BLaER1 treated with 17β-estradiol and CSF1 and Interleukin-3, amounts not matched to agents 10 nM and 100 nM (cell line): ENCODE measurements at regions not wholly inside any gene's neighbourhood (a gene's known extent, or its start where the extent isn't known, plus 50 kb on each side); places are given as distances from the start of the nearest gene placed in this dataset.

Experiments
- H3K27ac ChIP-seq, 11 experiments: shearing (Covaris generic); formaldehyde crosslinking; 2 replicates each; pipeline ENCODE4 v1.8.1; 2022
- H3K27me3 ChIP-seq, 11 experiments: shearing (Covaris generic); formaldehyde crosslinking; 2 replicates each; pipeline ENCODE4 v1.8.1; 2022
- H3K36me3 ChIP-seq, 11 experiments: shearing (Covaris generic); formaldehyde crosslinking; 2 replicates each; pipeline ENCODE4 v1.8.1; 2022
- H3K4me1 ChIP-seq, 10 experiments: shearing (Covaris generic); formaldehyde crosslinking; 2 replicates each; pipeline ENCODE4 v1.8.1; 2022
- H3K4me2 ChIP-seq, 11 experiments: shearing (Covaris generic); formaldehyde crosslinking; 2 replicates each; pipeline ENCODE4 v1.8.1; 2022
- H3K4me3 ChIP-seq, 10 experiments: shearing (Covaris generic); formaldehyde crosslinking; 2 replicates each; pipeline ENCODE4 v1.8.1; 2022
- H3K9ac ChIP-seq, 11 experiments: shearing (Covaris generic); formaldehyde crosslinking; 2 replicates each; pipeline ENCODE4 v1.8.1; 2022
- H3K9me3 ChIP-seq, 11 experiments: shearing (Covaris generic); formaldehyde crosslinking; replicated peaks in 1 of 11; 2 replicates each; pipeline ENCODE4 v1.8.1; 2022
- H4K20me1 ChIP-seq, 11 experiments: shearing (Covaris generic); formaldehyde crosslinking; 2 replicates each; pipeline ENCODE4 v1.8.1; 2022
- Cebpa-rat ChIP-seq, 11 experiments: shearing (Covaris generic); IDR thresholded peaks; 2 replicates each; pipeline ENCODE4 v1.8.1; 2022

- TF ChIP-seq Cebpa-rat (IDR thresholded peaks at IDR 0.05), result no peak
- Histone ChIP-seq H3K27me3 (no peaks in the 10 kb centered on the region), H3K4me3 (no peak overlapping the region), H4K20me1 (no peaks in the 10 kb centered on the region), H3K27ac (no peak overlapping the region), H3K9ac (no peak overlapping the region), H3K9me3 (peaks cover 10 to 55% (median 45%) of the 10 kb centered on the region in 11 experiments; a peak in 21 of 22 replicates), H3K36me3 (peaks cover 0 to 4% (median 0%) of the 10 kb centered on the region in 11 experiments; a peak in 2 of 22 replicates), H3K4me2 (no peak overlapping the region), H3K4me1 (peaks cover 4 to 33% (median 8%) of the 10 kb centered on the region in 10 experiments)
Measured at GRCh38 chr10:123521556-123521955, 144.6 kb upstream of the GPR26 start.

DNA sequence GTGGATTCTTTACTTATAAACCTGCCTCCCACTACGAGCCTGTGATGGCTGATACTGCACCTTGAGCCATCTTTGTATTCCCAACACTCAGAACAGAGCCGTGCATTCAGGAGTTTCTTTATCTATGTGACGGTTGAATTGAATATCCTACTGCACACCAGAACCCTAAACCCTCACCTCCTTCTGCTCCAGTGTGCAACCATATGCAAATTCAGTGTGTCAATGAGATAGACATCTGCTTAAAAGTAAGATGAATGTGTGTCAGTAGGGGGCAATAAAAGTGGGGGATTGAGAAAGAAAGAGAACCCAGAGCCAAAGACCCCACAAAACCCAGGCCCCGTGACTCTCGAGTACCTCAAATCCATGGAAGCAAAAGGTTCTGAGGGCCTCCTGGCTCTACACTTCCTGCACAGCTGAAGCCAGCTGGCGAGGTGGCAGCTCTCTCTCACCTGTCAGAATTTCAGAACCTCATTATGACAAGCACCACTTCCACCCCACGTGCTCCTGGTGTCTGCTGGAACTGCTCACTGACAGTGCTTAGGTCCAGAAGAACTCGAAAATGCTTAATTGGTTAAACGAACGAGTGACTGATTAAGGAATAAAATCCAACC is 143.3 kb upstream of the GPR26 start:
- Histone ChIP-seq H4K20me1 (no peaks in the 10 kb centered on the region), H3K4me2 (no peak overlapping the region), H3K27ac (no peak overlapping the region), H3K4me1 (peaks cover 15 to 37% (median 18%) of the 10 kb centered on the region in 10 experiments), H3K36me3 (peaks cover 0 to 4% (median 0%) of the 10 kb centered on the region in 11 experiments; a peak in 2 of 22 replicates), H3K27me3 (no peaks in the 10 kb centered on the region), H3K9me3 (peaks cover 10 to 55% (median 45%) of the 10 kb centered on the region in 11 experiments; a peak in 21 of 22 replicates), H3K4me3 (no peak overlapping the region), H3K9ac (no peak overlapping the region)
- TF ChIP-seq Cebpa-rat (IDR thresholded peaks at IDR 0.05), result no peak

- Histone ChIP-seq H3K9me3 (peaks cover 10 to 57% (median 46%) of the 10 kb centered on the region in 11 experiments; a peak in 21 of 22 replicates), H3K27me3 (no peaks in the 10 kb centered on the region), H3K36me3 (peaks cover 0 to 4% (median 0%) of the 10 kb centered on the region in 11 experiments; a peak in 2 of 22 replicates), H3K9ac (no peak overlapping the region), H3K4me2 (no peak overlapping the region), H3K4me1 (peaks cover 12 to 33% (median 20%) of the 10 kb centered on the region in 10 experiments), H3K4me3 (no peak overlapping the region), H4K20me1 (no peaks in the 10 kb centered on the region), H3K27ac (no peak overlapping the region)
- TF ChIP-seq Cebpa-rat (IDR thresholded peaks at IDR 0.05), result no peak
Measured at GRCh38 chr10:123523833-123524232, 142.3 kb upstream of the GPR26 start.

DNA sequence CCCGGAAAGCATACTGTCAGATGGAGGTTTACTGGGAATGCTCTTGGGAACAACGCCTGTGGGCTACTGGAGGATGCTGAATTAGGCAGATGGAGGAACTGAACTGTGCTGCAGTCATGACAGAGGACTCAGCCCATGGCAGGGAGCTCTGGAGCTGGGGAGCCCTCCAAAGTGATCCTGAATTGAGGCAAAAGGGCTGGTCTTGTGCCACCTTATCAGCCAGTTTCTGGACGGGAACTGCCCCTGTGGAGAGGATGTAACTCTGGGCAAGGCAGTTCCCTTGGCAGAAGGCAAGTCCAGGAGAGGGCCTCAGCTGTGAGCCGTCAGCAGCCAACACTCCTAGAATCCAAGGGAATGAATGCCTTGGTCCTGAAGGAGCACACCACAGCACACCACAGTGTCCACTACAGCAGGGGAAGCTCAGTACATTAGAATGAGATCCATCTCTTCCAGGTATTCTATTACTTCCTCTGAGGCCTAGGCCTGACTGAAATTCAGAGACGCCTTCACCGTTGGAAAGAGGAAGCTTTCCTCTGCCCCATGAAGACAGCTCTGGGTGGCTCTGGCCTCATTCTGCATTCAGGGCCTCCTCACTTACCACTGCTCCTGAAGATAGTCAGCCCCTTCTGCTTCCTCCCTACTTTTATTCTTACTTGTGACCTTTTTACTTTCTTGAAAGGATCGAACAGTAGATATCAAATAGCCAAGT is 139.6 kb upstream of the GPR26 start:
- no peak for TF ChIP-seq Cebpa-rat (IDR thresholded peaks at IDR 0.05)
- Histone ChIP-seq H3K4me1 (peaks cover 19 to 46% (median 43%) of the 10 kb centered on the region in 10 experiments), H3K27me3 (no peaks in the 10 kb centered on the region), H3K4me3 (no peak overlapping the region), H3K9me3 (peaks cover 14 to 77% (median 56%) of the 10 kb centered on the region in 11 experiments), H3K4me2 (peak overlapping the region; percentile 5 to 53 (median 30); a peak in 18 of 22 replicates), H3K9ac (no peak overlapping the region), H3K27ac (no peak overlapping the region), H4K20me1 (no peaks in the 10 kb centered on the region), H3K36me3 (peaks cover 0 to 13% (median 2%) of the 10 kb centered on the region in 11 experiments; a peak in 8 of 22 replicates)

- no peaks in the 10 kb centered on the region for H3K27me3 ChIP-seq
- H3K9ac ChIP-seq, result no peak overlapping the region
- H3K4me3 ChIP-seq, result no peak overlapping the region
- H3K4me2 ChIP-seq, result peak overlapping the region; percentile 5 to 53 (median 30); a peak in 19 of 22 replicates
- peaks cover 16 to 77% (median 59%) of the 10 kb centered on the region in 11 experiments for H3K9me3 ChIP-seq
- TF ChIP-seq Cebpa-rat (IDR thresholded peaks at IDR 0.05), result no peak
- H3K4me1 ChIP-seq, result peaks cover 19 to 52% (median 45%) of the 10 kb centered on the region in 10 experiments
- no peak overlapping the region for H3K27ac ChIP-seq
- no peaks in the 10 kb centered on the region for H4K20me1 ChIP-seq
- peaks cover 0 to 16% (median 5%) of the 10 kb centered on the region in 11 experiments; a peak in 9 of 22 replicates for H3K36me3 ChIP-seq
Measured at GRCh38 chr10:123527151-123527550, 139.0 kb upstream of the GPR26 start.

DNA sequence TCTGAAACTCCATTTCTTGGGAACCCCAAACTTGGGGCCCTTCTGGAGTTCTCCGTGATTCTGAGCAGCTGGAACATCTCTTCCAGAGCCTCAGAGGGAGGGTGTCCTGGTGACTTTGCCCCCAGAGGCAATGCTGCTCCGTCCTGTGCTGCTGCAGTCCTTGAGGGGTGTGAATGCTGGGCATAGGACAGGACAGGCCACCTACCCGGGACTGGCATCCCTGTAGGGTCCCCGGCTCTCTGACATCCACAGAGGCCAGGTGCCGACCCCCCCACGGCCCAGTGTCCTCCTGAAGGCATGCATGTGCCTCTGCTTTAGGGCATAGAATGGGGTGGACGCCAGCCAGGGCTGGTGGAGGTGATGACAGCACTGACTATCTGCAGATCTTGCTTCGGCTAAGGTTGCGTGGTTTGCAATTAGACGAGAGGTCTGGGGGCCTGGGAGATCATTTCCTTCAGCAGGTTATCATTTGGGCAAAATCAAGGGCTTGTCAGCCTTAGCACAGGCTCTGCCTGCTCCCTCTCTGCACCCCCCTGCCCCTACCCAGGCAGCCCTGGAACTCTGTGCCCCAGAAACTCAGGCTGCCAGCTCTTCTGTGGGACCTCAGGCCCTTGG is 136.9 kb upstream of the GPR26 start:
- peak overlapping the region in 9 of 11 experiments; percentile 6 to 98 (median 39); a peak in 14 of 22 replicates for H3K4me2 ChIP-seq
- H3K27me3 ChIP-seq, result no peaks in the 10 kb centered on the region
- H3K4me1 ChIP-seq, result peaks cover 28 to 72% (median 63%) of the 10 kb centered on the region in 10 experiments
- H3K27ac ChIP-seq, result peak overlapping the region in 6 of 11 experiments; percentile 4 to 34 (median 22); a peak in 4 of 22 replicates
- no peak overlapping the region for H3K9ac ChIP-seq
- no peaks in the 10 kb centered on the region for H4K20me1 ChIP-seq
- H3K4me3 ChIP-seq, result no peak overlapping the region
- H3K9me3 ChIP-seq, result peaks cover 15 to 66% (median 47%) of the 10 kb centered on the region in 11 experiments
- peaks cover 0 to 16% (median 5%) of the 10 kb centered on the region in 11 experiments; a peak in 7 of 22 replicates for H3K36me3 ChIP-seq
- TF ChIP-seq Cebpa-rat (IDR thresholded peaks at IDR 0.05), result no peak

DNA sequence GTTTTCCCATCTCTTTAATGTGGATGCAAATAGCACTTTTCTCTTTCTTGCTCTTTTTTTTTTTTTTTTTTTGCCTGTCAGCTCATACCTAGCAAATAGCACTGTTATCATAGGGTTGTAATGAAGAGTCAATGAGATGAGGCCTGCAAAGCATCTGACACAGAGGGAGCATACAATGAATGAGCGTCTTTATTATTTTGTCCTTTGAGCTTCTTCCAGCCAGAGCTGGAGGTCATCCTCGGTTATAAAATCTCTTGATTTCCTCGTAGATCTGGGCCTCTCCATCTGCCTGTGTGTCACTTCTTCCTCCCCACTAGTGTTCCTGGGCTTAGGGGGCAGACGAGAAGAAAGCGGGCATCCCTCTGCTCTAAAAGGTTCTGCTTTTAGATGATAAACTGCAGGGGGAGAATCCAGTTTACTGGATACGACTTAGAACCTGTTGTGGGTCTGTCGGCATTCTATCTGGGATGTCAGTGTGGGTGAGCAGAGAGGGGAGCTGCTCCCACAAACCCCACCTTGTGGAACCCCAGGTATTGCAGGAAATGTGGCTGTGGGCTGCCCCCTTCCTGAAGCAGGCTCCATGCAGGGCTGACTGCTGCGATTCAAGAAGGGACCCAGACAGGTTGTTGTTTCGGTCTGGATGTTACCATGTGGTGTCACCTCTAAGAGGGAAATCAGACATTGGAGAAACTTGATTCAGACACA is 135.8 kb upstream of the GPR26 start:
- TF ChIP-seq Cebpa-rat (IDR thresholded peaks at IDR 0.05), result no peak
- H3K4me3 ChIP-seq, result peak overlapping the region in 1 of 10 experiments; percentile 3; a peak in 1 of 20 replicates
- peaks cover 0 to 16% (median 5%) of the 10 kb centered on the region in 11 experiments; a peak in 7 of 22 replicates for H3K36me3 ChIP-seq
- 0 out of 22 replicates have a peak overlapping the region, but pooled peaks of 1 of the 11 experiments have one; percentile 12 for H3K9ac ChIP-seq
- peaks cover 15 to 56% (median 37%) of the 10 kb centered on the region in 11 experiments for H3K9me3 ChIP-seq
- H3K4me1 ChIP-seq, result peaks cover 39 to 83% (median 73%) of the 10 kb centered on the region in 10 experiments
- peak overlapping the region in 5 of 11 experiments; percentile 6 to 97 (median 26); a peak in 7 of 22 replicates for H3K27ac ChIP-seq
- H4K20me1 ChIP-seq, result no peaks in the 10 kb centered on the region
- no peaks in the 10 kb centered on the region for H3K27me3 ChIP-seq
- H3K4me2 ChIP-seq, result peak overlapping the region in 9 of 11 experiments; percentile 19 to 98 (median 46); a peak in 16 of 22 replicates

DNA sequence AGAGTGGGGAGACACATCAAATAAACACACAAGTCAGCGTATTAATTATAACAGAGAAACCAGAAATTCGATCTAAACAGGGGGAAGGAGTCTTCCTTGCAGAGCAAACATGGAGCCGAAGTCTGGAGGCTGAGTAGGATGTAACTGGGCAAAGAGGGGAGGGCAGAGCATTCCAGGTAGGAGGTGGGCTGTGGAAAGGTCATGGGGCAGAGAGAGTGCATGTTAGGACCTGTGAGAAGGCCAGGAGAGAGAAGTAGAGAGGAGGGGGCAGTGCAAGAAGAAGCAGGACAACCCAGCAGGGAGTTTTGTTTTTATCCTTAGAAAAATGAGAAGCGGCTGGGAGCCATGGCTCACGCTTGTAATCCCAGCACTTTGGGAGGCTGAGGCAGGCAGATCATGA is 130.8 kb upstream of the GPR26 start:
- peak overlapping the region in 8 of 11 experiments; percentile 71 to 89 (median 78); a peak in 15 of 22 replicates for H3K9ac ChIP-seq
- H4K20me1 ChIP-seq, result no peaks in the 10 kb centered on the region
- H3K27me3 ChIP-seq, result peaks cover 0 to 4% (median 0%) of the 10 kb centered on the region in 11 experiments; a peak in 1 of 22 replicates
- H3K36me3 ChIP-seq, result peaks cover 0 to 15% (median 5%) of the 10 kb centered on the region in 11 experiments; a peak in 7 of 22 replicates
- H3K27ac ChIP-seq, result peak overlapping the region in 10 of 11 experiments; percentile 37 to 97 (median 90); a peak in 20 of 22 replicates
- H3K9me3 ChIP-seq, result peaks cover 15 to 28% (median 25%) of the 10 kb centered on the region in 11 experiments
- TF ChIP-seq Cebpa-rat (IDR thresholded peaks at IDR 0.05), result no peak
- H3K4me3 ChIP-seq, result no peak overlapping the region
- peaks cover 65 to 98% (median 87%) of the 10 kb centered on the region in 10 experiments for H3K4me1 ChIP-seq
- H3K4me2 ChIP-seq, result peak overlapping the region; percentile 85 to 98 (median 92); a peak in 21 of 22 replicates
